ENCODE measurements at regions not wholly inside any gene's neighbourhood (a gene's known extent, or its start where the extent isn't known, plus 50 kb on each side); places are given as distances from the start of the nearest gene placed in this dataset.

DNA sequence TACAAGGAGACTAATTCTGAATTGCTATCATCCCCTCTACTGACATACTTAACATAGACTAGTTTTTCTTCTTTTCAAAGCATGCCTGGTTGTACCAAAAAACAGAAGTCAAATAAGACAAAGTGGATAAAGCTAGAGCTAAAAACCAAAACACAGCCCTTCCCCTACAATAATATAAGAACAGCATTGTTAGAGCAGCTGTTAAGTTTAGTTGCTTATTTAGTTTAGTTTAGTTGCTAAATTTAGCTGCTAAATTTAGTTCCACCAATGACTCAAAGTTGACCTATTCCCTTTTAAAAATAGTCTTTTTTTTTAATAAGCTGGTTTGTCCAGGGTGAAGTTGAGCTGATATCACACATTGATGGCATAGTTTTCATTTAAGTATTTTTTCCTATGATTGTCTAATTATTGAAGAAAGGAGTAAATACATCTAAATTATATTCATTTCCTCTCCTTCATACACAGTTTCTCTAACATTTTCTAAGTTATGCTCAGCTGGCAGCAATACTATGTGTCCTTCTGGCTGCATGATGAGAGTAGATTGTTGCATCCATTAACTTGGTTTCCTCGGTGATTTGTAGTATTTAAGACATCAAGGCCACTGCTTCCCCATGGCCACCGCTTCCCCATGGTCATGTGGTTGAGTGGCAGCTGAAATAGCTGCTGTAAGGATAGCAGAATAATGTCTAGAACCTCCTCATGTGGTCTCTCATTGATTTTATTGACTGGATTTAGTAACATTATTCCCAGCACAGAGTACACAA lies 718.6 kb upstream of the NECTIN3 start:
- TF ChIP-seq POLR2AphosphoS5 (IDR thresholded peaks at IDR 0.05; ENCODE audit: borderline replicate concordance, low read depth, low read length): no peak
- TF ChIP-seq EZH2 (IDR thresholded peaks at IDR 0.05): no peak

All from SK-N-MC (cell line).